ENCODE measurements at regions not wholly inside any gene's neighbourhood (a gene's known extent, or its start where the extent isn't known, plus 50 kb on each side); places are given as distances from the start of the nearest gene placed in this dataset.

DNA sequence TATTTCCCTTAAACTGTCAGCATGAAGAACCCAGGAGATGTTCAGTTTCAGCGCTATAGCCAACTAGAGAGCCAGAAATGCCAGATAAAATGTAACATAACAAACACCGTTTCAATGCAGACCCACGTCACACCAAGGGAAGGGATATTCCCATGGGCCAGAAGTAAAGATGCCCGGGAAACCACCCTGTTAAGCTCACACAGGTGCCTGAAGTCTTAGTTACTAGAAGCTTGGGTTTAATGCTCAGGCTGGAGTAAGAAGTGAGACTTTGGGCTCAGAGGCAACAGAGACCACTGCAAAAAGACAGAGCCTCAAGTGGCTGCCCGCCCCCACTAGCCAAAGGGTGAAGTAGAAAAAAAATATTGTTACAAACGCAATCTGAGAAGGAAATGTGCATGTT, 52.3 kb downstream of the SYNE3 start (continued):
- TF ChIP-seq, protein P1, sequence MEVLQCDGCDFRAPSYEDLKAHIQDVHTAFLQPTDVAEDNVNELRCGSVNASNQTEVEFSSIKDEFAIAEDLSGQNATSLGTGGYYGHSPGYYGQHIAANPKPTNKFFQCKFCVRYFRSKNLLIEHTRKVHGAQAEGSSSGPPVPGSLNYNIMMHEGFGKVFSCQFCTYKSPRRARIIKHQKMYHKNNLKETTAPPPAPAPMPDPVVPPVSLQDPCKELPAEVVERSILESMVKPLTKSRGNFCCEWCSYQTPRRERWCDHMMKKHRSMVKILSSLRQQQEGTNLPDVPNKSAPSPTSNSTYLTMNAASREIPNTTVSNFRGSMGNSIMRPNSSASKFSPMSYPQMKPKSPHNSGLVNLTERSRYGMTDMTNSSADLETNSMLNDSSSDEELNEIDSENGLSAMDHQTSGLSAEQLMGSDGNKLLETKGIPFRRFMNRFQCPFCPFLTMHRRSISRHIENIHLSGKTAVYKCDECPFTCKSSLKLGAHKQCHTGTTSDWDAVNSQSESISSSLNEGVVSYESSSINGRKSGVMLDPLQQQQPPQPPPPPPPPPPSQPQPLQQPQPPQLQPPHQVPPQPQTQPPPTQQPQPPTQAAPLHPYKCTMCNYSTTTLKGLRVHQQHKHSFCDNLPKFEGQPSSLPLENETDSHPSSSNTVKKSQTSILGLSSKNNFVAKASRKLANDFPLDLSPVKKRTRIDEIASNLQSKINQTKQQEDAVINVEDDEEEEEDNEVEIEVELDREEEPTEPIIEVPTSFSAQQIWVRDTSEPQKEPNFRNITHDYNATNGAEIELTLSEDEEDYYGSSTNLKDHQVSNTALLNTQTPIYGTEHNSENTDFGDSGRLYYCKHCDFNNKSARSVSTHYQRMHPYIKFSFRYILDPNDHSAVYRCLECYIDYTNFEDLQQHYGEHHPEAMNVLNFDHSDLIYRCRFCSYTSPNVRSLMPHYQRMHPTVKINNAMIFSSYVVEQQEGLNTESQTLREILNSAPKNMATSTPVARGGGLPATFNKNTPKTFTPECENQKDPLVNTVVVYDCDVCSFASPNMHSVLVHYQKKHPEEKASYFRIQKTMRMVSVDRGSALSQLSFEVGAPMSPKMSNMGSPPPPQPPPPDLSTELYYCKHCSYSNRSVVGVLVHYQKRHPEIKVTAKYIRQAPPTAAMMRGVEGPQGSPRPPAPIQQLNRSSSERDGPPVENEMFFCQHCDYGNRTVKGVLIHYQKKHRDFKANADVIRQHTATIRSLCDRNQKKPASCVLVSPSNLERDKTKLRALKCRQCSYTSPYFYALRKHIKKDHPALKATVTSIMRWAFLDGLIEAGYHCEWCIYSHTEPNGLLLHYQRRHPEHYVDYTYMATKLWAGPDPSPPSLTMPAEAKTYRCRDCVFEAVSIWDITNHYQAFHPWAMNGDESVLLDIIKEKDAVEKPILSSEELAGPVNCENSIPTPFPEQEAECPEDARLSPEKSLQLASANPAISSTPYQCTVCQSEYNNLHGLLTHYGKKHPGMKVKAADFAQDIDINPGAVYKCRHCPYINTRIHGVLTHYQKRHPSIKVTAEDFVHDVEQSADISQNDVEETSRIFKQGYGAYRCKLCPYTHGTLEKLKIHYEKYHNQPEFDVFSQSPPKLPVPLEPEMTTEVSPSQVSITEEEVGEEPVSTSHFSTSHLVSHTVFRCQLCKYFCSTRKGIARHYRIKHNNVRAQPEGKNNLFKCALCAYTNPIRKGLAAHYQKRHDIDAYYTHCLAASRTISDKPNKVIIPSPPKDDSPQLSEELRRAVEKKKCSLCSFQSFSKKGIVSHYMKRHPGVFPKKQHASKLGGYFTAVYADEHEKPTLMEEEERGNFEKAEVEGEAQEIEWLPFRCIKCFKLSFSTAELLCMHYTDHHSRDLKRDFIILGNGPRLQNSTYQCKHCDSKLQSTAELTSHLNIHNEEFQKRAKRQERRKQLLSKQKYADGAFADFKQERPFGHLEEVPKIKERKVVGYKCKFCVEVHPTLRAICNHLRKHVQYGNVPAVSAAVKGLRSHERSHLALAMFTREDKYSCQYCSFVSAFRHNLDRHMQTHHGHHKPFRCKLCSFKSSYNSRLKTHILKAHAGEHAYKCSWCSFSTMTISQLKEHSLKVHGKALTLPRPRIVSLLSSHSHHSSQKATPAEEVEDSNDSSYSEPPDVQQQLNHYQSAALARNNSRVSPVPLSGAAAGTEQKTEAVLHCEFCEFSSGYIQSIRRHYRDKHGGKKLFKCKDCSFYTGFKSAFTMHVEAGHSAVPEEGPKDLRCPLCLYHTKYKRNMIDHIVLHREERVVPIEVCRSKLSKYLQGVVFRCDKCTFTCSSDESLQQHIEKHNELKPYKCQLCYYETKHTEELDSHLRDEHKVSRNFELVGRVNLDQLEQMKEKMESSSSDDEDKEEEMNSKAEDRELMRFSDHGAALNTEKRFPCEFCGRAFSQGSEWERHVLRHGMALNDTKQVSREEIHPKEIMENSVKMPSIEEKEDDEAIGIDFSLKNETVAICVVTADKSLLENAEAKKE (CRISPR knock-in tag; IDR thresholded peaks at IDR 0.05) = no peak
- TF ChIP-seq, protein P2, sequence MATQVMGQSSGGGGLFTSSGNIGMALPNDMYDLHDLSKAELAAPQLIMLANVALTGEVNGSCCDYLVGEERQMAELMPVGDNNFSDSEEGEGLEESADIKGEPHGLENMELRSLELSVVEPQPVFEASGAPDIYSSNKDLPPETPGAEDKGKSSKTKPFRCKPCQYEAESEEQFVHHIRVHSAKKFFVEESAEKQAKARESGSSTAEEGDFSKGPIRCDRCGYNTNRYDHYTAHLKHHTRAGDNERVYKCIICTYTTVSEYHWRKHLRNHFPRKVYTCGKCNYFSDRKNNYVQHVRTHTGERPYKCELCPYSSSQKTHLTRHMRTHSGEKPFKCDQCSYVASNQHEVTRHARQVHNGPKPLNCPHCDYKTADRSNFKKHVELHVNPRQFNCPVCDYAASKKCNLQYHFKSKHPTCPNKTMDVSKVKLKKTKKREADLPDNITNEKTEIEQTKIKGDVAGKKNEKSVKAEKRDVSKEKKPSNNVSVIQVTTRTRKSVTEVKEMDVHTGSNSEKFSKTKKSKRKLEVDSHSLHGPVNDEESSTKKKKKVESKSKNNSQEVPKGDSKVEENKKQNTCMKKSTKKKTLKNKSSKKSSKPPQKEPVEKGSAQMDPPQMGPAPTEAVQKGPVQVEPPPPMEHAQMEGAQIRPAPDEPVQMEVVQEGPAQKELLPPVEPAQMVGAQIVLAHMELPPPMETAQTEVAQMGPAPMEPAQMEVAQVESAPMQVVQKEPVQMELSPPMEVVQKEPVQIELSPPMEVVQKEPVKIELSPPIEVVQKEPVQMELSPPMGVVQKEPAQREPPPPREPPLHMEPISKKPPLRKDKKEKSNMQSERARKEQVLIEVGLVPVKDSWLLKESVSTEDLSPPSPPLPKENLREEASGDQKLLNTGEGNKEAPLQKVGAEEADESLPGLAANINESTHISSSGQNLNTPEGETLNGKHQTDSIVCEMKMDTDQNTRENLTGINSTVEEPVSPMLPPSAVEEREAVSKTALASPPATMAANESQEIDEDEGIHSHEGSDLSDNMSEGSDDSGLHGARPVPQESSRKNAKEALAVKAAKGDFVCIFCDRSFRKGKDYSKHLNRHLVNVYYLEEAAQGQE (IDR thresholded peaks at IDR 0.05; ENCODE audit: unreplicated experiment) = no peak
- TF ChIP-seq POLR2AphosphoS5 (IDR thresholded peaks at IDR 0.05; ENCODE audit: low read depth) = no peak
- TF ChIP-seq, protein P3, sequence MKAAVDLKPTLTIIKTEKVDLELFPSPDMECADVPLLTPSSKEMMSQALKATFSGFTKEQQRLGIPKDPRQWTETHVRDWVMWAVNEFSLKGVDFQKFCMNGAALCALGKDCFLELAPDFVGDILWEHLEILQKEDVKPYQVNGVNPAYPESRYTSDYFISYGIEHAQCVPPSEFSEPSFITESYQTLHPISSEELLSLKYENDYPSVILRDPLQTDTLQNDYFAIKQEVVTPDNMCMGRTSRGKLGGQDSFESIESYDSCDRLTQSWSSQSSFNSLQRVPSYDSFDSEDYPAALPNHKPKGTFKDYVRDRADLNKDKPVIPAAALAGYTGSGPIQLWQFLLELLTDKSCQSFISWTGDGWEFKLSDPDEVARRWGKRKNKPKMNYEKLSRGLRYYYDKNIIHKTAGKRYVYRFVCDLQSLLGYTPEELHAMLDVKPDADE (IDR thresholded peaks at IDR 0.05) = no peak
